ENCODE measurements at regions not wholly inside any gene's neighbourhood (a gene's known extent, or its start where the extent isn't known, plus 50 kb on each side); places are given as distances from the start of the nearest gene placed in this dataset.
A peak's percentile ranks its signal among the peaks of the same experiment; 100 is the strongest.

DNA sequence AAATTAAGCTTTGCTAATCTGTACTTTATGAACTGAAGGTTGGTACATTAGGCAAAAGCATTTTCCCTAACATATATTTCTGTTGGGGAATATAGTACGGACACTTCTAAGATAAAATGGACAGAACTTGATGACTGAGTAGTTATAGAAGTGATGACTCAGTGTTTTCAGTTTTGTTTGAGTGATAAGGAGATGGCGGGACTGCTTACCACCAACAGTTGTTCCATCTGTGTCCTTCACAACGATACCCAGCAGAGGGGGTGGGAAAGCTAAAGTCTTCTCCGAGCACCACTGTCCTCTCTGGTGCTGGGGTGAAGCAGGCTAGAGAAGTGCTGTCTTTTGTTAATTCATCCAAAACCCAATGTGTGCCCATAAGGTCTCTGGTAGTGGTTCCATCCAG lies 195.8 kb downstream of the CD47 start:
- no peak for DNase-seq

DNA sequence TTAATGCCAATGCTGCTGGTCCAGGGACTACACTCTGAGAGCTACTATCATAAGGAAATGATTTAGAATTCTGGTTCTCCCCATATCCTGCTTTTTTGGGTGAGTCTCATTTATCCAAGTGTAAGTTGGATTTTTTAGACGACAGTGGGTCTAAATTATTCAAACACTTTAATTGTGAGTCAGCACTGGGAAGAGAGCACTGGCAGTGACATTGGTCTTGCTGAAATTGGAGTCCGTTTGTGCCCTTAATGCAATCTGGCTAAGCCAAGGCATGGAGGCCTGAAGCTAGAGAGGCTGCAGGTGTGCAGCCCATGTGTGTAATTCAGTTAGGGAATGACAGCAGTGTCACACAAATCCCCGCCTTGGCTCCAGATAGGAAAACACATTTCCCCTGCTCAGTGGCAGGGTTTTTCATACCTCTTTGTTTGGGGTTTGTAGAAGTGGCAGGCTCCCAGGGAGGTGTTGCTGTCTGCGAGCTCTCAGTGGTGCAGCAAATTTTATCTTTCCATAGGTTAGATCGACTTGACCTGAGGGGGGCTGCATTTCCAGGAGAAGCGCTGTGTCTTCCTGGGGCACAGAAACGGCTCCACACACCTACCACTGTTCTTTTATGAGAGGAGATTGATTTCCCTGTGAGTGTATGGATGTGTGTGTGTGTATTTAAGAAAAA lies 197.7 kb downstream of the CD47 start:
- DNase-seq: no peak

DNA sequence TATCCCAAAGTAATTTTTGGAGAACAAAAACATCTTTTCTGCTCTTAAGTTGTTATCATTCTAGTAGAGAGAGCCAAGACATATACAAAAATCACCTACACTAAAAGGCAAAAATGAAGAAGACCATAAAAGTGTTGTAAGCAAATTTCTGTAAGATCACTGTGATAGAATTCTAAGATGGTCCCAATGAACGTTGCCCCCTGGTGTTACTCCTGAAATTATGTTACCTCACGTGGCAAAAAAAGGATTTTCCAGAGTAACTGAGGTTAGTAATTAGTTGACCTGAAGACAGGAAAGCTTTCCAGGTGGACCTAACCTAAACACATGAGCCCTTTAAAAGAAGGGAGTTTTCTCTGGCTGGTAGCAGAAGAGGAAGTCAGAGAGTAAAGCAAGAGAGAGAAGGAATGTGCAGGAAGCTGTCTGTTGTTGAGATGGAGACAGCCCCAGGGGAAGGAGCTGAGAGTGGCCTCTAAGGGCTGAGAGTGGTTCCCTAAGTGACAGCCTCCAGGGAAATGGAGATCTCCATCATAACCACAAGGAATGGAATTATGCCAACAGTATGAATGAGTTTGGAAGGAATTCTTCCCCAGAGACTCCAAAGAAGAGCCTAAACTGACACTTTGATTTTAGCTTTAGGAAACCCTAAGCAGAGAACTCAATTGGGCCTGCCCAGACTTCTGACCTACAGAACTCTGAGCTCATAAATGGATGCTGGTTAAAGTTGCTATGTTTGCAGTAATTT lies 205.9 kb downstream of the CD47 start:
- no peak for DNase-seq

DNA sequence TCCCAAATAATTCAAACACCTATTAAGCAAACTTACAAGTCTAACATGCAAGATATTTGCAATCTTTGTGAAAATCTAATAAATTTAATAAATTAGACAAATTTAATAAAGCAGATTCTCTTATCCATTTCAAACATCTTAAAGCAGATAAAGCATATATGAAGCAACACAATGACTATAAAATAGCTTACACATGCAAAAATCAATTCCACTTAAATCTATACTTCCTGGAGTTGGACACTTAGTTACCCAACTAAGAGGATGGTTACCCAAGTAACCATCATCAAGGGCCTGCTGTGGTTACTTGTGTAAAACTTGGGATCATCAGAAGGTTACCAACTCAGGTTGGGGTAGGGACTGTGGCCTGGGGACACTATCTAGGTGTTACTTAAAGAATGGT lies 206.8 kb downstream of the CD47 start:
- DNase-seq: no peak

DNA sequence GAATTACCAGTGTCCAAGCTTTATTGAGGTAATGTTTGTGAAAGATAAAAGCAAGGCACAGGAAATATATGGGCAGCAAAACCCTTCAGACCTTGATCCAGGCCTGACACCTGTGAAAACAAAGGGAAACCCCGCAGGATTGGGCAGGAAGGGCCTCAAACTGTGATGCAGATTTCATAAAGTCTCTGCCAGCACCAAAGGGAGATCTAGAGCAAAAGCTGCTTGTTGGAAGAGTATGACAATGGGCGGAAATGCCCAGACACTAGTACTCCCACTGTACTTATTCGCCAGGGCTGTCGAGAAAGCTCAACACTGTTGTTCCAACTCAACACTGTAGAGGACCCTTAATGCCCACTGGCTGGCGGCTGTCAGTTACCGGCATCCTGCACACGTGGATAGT lies 207.9 kb downstream of the CD47 start:
- no peak for DNase-seq

DNA sequence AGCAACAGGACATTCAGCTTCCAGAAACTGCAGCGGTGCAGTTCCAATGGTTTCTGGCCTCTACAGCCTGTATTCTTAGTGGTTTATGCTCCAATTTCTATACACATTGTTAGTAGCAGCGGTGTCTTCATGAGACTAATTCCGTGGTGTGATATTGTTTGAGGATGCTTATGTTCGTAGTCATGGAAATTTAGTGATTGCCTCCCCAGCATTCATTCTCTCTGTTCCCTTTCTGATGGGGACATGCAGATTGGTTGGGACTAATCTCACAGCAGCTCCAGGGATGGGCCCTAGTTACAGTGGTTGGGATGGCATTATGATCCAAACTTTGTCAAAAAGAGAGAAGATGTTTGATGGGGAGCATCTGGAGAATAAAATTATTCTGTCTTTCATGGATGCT lies 208.6 kb downstream of the CD47 start:
- DNase-seq: no peak

DNA sequence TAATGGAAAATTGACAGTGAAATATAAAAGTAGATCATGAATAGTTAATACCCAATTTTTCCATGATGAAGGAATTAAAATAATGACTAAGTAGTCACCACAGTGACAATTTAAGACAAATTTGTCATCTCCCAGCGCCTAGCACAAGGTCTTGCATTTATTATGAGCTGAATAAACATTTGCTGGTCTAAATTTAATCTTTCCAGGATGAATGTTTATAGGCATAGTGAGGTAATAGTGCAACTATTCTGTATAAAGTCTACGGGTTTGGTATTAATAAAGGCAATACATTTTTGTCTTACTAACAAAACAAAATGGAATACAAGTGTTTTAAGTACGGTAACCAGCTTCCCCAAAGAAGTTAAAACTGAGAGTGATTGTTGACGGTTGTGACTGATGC lies 209.3 kb downstream of the CD47 start:
- no peak for DNase-seq

DNA sequence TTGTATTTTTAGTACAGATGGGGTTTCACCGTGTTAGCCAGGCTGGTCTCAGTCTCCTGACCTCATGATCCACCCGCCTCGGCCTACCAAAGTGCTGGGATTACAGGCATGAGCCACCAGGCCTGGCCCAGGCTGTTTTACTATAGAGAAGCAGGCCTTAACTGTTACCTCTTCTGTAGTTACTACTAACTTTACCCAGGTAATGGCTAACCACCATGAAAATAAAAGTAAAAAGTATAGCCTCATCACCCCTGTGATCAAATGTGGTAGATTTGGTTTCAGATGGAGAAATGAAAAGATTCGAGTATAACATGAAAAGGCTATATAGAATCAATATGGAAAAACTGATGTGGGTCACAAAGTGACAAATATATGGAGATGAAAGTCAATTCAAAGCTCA lies 210.1 kb downstream of the CD47 start:
- DNase-seq: no peak

DNA sequence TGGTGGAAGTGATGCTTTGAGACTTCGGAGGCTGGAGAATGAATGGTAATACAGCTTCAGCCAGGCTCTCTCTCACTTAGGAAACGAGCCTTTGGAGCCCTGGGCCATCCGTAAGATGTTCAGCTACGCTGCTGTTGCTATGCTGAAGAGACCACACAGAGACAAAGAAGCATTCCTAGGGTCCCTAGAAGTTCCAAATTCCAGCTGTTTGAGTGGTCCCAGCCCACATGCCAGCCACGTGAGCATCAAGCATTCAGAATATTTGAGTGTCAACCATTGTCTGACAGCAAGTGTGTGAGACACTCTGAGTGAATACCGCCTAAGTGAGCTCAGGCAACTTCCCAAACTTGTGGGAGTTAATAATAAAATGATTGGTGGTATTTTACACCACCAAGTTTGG lies 212.9 kb downstream of the CD47 start:
- no peak for DNase-seq

DNA sequence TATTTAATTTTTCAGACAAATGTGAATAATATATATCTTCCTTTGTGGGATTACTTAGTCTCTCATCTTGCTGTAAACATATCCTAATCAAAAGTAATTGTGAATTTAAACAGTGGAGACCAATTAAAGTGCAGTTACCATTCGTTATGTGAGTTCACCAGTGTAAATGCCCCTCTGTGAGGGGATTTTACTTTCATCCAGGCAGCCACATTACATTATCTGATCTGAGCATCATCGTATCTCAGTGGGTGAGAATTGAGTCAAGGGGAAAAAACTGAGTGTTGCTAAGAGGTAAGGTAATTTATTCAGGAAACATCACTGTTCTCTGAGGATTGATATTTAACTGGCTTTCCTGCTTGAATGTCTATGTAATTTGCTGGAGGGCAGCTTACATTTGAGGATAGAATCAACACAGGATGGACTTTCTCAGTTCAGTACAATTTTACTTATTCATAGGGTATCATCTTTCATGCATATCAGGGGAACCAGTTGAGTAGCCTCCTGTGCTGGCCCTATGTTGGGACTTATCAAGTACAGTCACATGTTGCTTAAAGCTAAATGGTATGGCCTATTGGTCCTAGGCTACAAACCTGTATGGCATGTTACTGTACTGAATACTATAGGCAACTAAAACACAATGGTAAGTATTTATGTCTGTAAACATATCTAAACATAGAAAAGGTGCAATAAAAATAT lies 219.7 kb downstream of the CD47 start:
- DNase-seq: no peak

DNA sequence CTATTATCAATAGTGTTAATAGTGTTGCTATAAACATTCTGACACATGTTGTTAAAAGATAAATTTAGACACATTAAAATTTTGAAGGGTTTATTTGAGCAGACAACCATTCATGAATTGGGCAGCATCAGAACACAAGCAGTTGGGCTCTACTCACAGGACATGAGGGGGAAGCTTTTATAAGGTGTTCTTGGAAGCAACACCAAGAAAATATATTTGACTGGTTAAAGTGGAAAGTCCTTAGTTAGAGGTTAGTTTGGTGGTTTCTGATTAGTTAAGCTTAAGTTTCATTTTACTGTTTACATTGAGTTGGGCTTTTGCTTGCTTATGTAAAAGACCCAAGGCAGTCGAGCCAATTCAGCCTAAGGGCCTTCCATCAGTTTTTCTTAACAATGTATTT lies 220.7 kb downstream of the CD47 start:
- no peak for DNase-seq

DNA sequence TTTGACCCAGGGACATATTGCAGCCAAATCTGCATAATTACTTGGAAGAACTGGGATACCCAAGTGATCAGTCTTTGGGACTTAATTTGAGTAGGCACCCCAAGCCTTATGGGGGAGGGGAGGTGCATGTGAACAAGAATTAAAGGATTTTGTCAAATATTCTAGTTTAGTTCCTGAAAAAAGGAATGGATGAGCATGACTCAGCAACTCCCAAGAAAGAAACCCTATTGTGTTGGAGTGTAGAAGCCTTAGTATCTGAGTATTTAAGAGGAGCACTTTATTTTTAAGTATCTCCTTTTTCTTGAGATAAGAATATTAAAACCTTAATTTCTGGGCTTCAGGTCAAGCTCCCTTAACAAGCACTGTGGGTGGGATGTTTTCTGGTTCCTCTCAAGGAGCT lies 222.4 kb downstream of the CD47 start:
- DNase-seq: peak in 1 of 2 donors; percentile 5

DNA sequence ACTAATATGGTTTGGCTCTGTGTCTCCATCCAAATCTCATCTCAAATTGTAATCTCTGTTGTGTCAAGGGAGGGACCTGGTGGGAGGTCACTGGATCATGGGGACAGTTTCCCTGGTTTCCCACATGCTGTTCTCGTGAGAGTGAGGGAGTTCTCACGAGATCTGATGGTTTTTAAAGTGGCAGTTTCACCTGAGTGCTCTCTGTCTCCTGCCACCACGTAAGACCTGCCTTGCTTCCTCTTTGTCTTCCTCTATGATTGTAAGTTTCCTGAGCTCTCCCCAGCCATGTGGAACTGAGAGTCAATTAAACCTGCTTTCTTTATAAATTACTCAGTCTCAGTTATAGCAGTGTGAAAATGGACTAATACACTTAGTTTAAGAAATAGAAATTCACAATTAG lies 228.9 kb downstream of the CD47 start:
- DNase-seq: no peak

DNA sequence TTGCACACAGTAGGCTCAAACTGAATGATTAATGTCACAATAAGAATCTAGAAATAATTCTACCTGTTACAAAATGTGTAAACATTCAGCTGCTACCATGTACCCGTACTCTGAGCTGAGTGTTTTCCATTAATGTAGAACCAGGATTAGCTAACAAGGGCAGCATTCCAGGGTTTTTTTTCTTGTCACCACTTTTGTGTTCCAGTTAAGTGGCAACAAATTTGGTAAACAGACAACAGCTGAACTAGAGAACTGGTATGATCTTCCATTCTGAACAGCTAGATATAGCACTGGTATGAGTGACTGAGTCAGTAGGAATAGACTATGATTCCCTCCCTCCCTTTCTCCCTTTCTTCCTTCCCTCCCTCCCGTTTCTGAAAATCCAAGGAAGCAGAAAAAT lies 229.4 kb downstream of the CD47 start:
- DNase-seq: no peak

All from inflammatory macrophage treated with lipopolysaccharide for 1 hour (primary cell).